NT2/D1 (cell line): ENCODE measurements at regions not wholly inside any gene's neighbourhood (a gene's known extent, or its start where the extent isn't known, plus 50 kb on each side); places are given as distances from the start of the nearest gene placed in this dataset.

Experiments
- SUZ12 ChIP-seq: IDR thresholded peaks from 2 replicates; pipeline ENCODE4 v1.6.1; 2011; ENCODE audit not compliant: insufficient read length, insufficient read depth; ENCODE audit errors: extremely low read depth
- YY1 ChIP-seq: IDR thresholded peaks from 2 replicates; pipeline ENCODE4 v1.6.1; 2011; ENCODE audit not compliant: insufficient read length, insufficient read depth
- ZNF274 ChIP-seq: IDR thresholded peaks from 2 replicates; pipeline ENCODE4 v1.6.1; 2011; ENCODE audit warnings: mild to moderate bottlenecking, low read depth, low read length

DNA sequence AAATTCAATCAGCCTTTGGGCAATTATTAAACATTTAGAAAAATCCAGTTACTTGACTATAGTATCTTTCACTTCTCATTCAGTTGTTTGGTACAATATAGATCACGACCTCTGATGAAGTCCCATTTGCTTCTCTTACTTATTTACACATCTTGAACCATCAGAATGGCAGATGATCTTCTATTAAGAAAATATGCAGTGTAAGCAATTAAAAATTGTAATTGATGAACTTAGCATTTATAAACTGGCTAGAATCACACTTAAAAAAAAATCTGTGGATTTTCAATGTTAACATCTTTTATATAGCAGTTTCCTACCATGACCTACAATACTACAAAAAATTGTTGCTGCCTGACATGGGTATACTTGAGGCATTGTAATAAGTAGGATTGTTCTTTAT lies 395.5 kb upstream of the CNTN4 start:
- TF ChIP-seq ZNF274, result no peak
- TF ChIP-seq YY1, result no peak
- TF ChIP-seq SUZ12, result no peak
